Mesendoderm (in vitro differentiated cells): ENCODE measurements at regions not wholly inside any gene's neighbourhood (a gene's known extent, or its start where the extent isn't known, plus 50 kb on each side); places are given as distances from the start of the nearest gene placed in this dataset.

Source experiments
- DNase-seq: peaks from one replicate; pipeline ENCODE4 v3.0.0; 2013
- H2AK5ac ChIP-seq: 2 replicates; pipeline ENCODE4 v1.6.1; 2013; ENCODE audit warnings: low read length, inconsistent platforms
- H2BK120ac ChIP-seq: 2 replicates; pipeline ENCODE4 v1.6.1; 2013; ENCODE audit warnings: low read depth, mild to moderate bottlenecking, low read length, moderate library complexity, mixed read lengths
- H2BK15ac ChIP-seq: replicated peaks from 2 replicates; pipeline ENCODE4 v1.6.1; 2013; ENCODE audit warnings: low read depth, mild to moderate bottlenecking, moderate library complexity
- H2BK5ac ChIP-seq: 2 replicates; pipeline ENCODE4 v1.6.1; 2013; ENCODE audit warnings: low read length, inconsistent platforms
- H3K18ac ChIP-seq: 2 replicates; pipeline ENCODE4 v1.6.1; 2013; ENCODE audit warnings: mild to moderate bottlenecking, low read length, mixed read lengths
- H3K23ac ChIP-seq: one replicate; pipeline ENCODE4 v1.6.1; 2013; ENCODE audit warnings: low read length
- H3K27ac ChIP-seq: 2 replicates; pipeline ENCODE4 v1.5.1; 2013; ENCODE audit warnings: low read depth, mild to moderate bottlenecking, inconsistent platforms, low read length, moderate library complexity
- H3K27me3 ChIP-seq: 2 replicates; pipeline ENCODE4 v1.6.1; 2013; ENCODE audit warnings: low read length, control low read depth, mild to moderate bottlenecking, inconsistent platforms; ENCODE audit not compliant: insufficient read depth, poor library complexity
- H3K36me3 ChIP-seq: 2 replicates; pipeline ENCODE4 v1.6.1; 2013; ENCODE audit warnings: low read length, inconsistent platforms; ENCODE audit not compliant: control insufficient read depth, insufficient read depth
- H3K4ac ChIP-seq: one replicate; pipeline ENCODE4 v1.6.1; 2013; ENCODE audit warnings: low read depth, mild to moderate bottlenecking, low read length, moderate library complexity
- H3K4me1 ChIP-seq: 2 replicates; pipeline ENCODE4 v1.6.1; 2013; ENCODE audit warnings: low read depth, low read length, inconsistent platforms; ENCODE audit not compliant: control insufficient read depth
- H3K4me2 ChIP-seq: 2 replicates; pipeline ENCODE4 v1.6.1; 2013; ENCODE audit warnings: low read length
- H3K4me3 ChIP-seq: 2 replicates; pipeline ENCODE4 v1.5.1; 2013; ENCODE audit warnings: mild to moderate bottlenecking, low read length
- H3K56ac ChIP-seq: one replicate; pipeline ENCODE4 v1.6.1; 2013; ENCODE audit warnings: low read length
- H3K79me1 ChIP-seq: 2 replicates; pipeline ENCODE4 v1.6.1; 2013; ENCODE audit warnings: low read length, inconsistent platforms
- H3K79me2 ChIP-seq: 2 replicates; pipeline ENCODE4 v1.6.1; 2013; ENCODE audit warnings: mild to moderate bottlenecking, low read length; ENCODE audit not compliant: control insufficient read depth, insufficient read depth
- H3K9ac ChIP-seq: 2 replicates; pipeline ENCODE4 v1.6.1; 2013; ENCODE audit warnings: low read length, inconsistent platforms
- H4K5ac ChIP-seq: one replicate; pipeline ENCODE4 v1.6.1; 2013; ENCODE audit warnings: low read length
- H4K8ac ChIP-seq: one replicate; pipeline ENCODE4 v1.6.1; 2013; ENCODE audit warnings: low read depth, mild to moderate bottlenecking, control low read depth, low read length, moderate library complexity
- WGBS: extraction: QIAGEN DNeasy Blood & Tissue Kit; methylation state at CpG from one replicate; pipeline ENCODE4 v1.1.7; 2013; ENCODE audit warnings: low lambda C conversion rate, missing lambda C conversion rate; ENCODE audit not compliant: insufficient coverage; ENCODE audit errors: extremely low coverage; 5-methylcytosine and 5-hydroxymethylcytosine counted together

GRCh38 chr4:3582091-3582475 lies 49.9 kb upstream of the LRPAP1 start:
- Histone ChIP-seq H3K79me1 (no peaks in the 10 kb centered on the region), H3K4me2 (no peak overlapping the region), H2AK5ac (no peak overlapping the region), H2BK5ac (no peak overlapping the region), H3K36me3 (no peaks in the 10 kb centered on the region), H2BK15ac (no peak overlapping the region), H2BK120ac (no peak overlapping the region), H3K4me3 (no peak overlapping the region), H3K56ac (no peak overlapping the region), H4K5ac (no peak overlapping the region), H3K27ac (no peak overlapping the region), H3K27me3 (no peaks in the 10 kb centered on the region), H3K79me2 (no peaks in the 10 kb centered on the region), H3K23ac (no peak overlapping the region), H3K4ac (no peak overlapping the region), H4K8ac (no peak overlapping the region), H3K9ac (no peak overlapping the region), H3K18ac (no peak overlapping the region), H3K4me1 (no peaks in the 10 kb centered on the region)
- WGBS: no CpG with 5 or more reads among the region's 5 CpGs
- no peak for DNase-seq
